Heart left ventricle (tissue), 16 donors: ENCODE measurements at regions not wholly inside any gene's neighbourhood (a gene's known extent, or its start where the extent isn't known, plus 50 kb on each side); places are given as distances from the start of the nearest gene placed in this dataset.

Experiments used
- ATAC-seq, 4 donors: fragments of 200-7000 bp; cut with Tn5 transposase; one replicate each; pipeline ENCODE4 v1.9.1; 2020 to 2022; ENCODE audit warnings: moderate library complexity in 4 of 4, mild to moderate bottlenecking in 3 of 4, moderate number of reproducible peaks in 1 of 4
- DNase-seq, 5 donors: peaks; one replicate each; pipeline ENCODE4 v3.0.0-alpha.2; 2020
- H3K27ac ChIP-seq, 12 donors: fragments of 200-600 bp; sonication (generic) in 4 of 12; one replicate each; pipeline versions ENCODE4 v1.5.0 to v1.8.0; 2016 to 2022; ENCODE audit warnings: mild to moderate bottlenecking in 2 of 12
- H3K27me3 ChIP-seq, 9 donors: fragments of 200-600 bp; sonication (generic) in 2 of 9; one replicate each; pipeline versions ENCODE4 v1.5.1 to v1.8.0; 2016 to 2022; ENCODE audit warnings: mild to moderate bottlenecking in 3 of 9
- H3K36me3 ChIP-seq, 9 donors: fragments of 200-600 bp; sonication (generic) in 2 of 9; one replicate each; pipeline versions ENCODE4 v1.5.0 to v1.8.0; 2018 to 2022; ENCODE audit warnings: mild to moderate bottlenecking in 2 of 9
- H3K4me1 ChIP-seq, 12 donors: fragments of 200-600 bp; sonication (generic) in 4 of 12; one replicate each; pipeline versions ENCODE4 v1.5.0 to v1.8.0; 2016 to 2022; ENCODE audit warnings: mild to moderate bottlenecking in 3 of 12
- H3K4me3 ChIP-seq, 12 donors: fragments of 200-600 bp; sonication (generic) in 4 of 12; one replicate each; pipeline versions ENCODE4 v1.5.0 to v1.8.0; 2017 to 2022; ENCODE audit warnings: mild to moderate bottlenecking in 9 of 12, moderate library complexity in 4 of 12
- H3K9me3 ChIP-seq, 12 donors: fragments of 200-600 bp; sonication (generic) in 4 of 12; one replicate each; pipeline versions ENCODE4 v1.5.0 to v1.8.0; 2016 to 2022; ENCODE audit warnings: mild to moderate bottlenecking in 1 of 12
- POLR2A ChIP-seq, 2 donors: fragments of 450-650 bp; IDR thresholded peaks; one replicate each; pipeline ENCODE4 v1.6.1; 2017; ENCODE audit warnings: antibody characterized with exemption in 2 of 2, mild to moderate bottlenecking in 2 of 2, moderate library complexity in 2 of 2
- WGBS, 4 donors: extraction: QIAGEN DNeasy Blood & Tissue Kit in 2 of 4; methylation state at CpG; one replicate each; pipeline versions ENCODE4 v1.1.5 to v1.1.7; 2013 to 2018; 5-methylcytosine and 5-hydroxymethylcytosine counted together
- intact Hi-C, 10 donors: fragments of 100-400 bp; cut with DNase I; formaldehyde crosslinking; loops; one replicate each; pipeline versions ENCODE4 v1.11.1 to v1.14.2; 2022
- TF ChIP-seq, protein P1 (sequence below), 12 donors: fragments of 200-600 bp; sonication (generic) in 4 of 12; IDR thresholded peaks; one replicate each; pipeline versions ENCODE4 v1.5.0 to v1.8.0; 2018 to 2022; ENCODE audit warnings: antibody characterized with exemption in 12 of 12, mild to moderate bottlenecking in 5 of 12
- donor health status: ischemic (EF 13 %, LVEDD 7.1; RV severe dilation, severe dysfunction).
- donor health status: healthy with polysubstance abuse.
- donor health status: DM: no; HTN: yes; CAD: no.
- donor health status: DM: no; HTN: no; CAD: no.
- donor health status: ischemic (EF 25% LVEDD 6.9; RV normal size, moderate dysfunction).
- donor health status: ischemic (EF 25% LVEDD 5.7; RV mildly dilated, moderate dysfunction).
- donor health status: healthy.
- donor health status: DM: yes; HTN: yes; CAD: no.
- donor health status: ischemic (EF 35%, LVEDD 5.7; RV mildly dilated, moderate dysfunction).
- donor health status: nonischemic (EF 11% LVEDD 7.7; RV severe dilation, severe dysfunction).
- donor health status: DM: yes; HTN: yes; CAD: no.
- donor health status: PGD.
- donor health status: ischemic (EF 29% LVEDD 5.4; RV normal size, mild dysfunction).
- donor health status: nonischemic (EF 23%, LVEDD 6.1; RV moderate dilation, normal function).

DNA sequence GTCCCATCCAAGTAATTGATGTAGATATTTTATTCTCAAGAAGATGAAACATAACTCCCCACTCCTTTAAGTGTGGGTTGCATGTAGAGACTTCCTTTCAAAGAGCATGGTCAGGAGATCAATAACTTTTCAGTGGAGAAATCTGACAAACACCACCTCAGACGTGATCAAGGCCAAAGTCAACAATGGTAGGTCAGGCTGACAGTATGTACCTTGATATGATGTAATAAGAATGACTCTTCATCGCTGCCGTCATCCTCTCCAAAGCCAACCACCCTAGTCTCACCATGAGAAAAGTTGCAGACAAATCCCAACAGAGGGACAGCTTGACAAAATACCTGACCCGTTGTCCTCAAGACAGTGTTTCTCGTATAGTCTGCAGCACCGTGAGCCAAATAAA, 67.3 kb upstream of the DHRSX start:
- intact Hi-C loops, result no loop called here

DNA sequence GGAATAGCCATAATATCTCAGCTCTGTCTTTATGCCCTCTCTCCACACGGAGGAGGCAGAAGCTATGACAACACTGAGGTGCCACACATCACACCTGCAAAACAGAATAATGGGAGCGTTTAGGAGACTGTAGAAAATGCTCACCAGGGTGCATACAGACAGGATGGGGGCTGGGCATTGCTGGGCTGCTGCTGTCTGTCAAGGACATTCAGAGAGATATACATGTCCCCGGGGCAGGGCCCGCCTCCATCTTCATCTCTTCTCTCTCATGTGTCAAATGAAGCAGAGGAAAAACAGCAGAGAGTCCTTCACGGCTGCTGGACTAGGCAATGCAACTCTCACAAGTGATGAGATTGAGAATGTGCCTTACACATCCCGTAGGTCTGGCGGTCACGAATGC, 65.3 kb upstream of the DHRSX start:
- Histone ChIP-seq H3K36me3 (no peaks in the 10 kb centered on the region), H3K4me1 (no peaks in the 10 kb centered on the region), H3K27me3 (peaks cover 0 to 3% (median 0%) of the 10 kb centered on the region in 9 donors), H3K4me3 (no peak overlapping the region), H3K9me3 (peaks cover 0 to 7% (median 0%) of the 10 kb centered on the region in 12 donors), H3K27ac (no peak overlapping the region)
- 60 to 71% (median 67%) methylated on average over 8 of the region's 8 CpGs for WGBS, 4 donors
- TF ChIP-seq, protein P1, sequence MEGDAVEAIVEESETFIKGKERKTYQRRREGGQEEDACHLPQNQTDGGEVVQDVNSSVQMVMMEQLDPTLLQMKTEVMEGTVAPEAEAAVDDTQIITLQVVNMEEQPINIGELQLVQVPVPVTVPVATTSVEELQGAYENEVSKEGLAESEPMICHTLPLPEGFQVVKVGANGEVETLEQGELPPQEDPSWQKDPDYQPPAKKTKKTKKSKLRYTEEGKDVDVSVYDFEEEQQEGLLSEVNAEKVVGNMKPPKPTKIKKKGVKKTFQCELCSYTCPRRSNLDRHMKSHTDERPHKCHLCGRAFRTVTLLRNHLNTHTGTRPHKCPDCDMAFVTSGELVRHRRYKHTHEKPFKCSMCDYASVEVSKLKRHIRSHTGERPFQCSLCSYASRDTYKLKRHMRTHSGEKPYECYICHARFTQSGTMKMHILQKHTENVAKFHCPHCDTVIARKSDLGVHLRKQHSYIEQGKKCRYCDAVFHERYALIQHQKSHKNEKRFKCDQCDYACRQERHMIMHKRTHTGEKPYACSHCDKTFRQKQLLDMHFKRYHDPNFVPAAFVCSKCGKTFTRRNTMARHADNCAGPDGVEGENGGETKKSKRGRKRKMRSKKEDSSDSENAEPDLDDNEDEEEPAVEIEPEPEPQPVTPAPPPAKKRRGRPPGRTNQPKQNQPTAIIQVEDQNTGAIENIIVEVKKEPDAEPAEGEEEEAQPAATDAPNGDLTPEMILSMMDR (IDR thresholded peaks at IDR 0.05), result no peak
- TF ChIP-seq POLR2A (IDR thresholded peaks at IDR 0.05), result no peak
- DNase-seq (no peak), ATAC-seq (no peak)
- intact Hi-C loops, result no loop called here

More for the DNA sequence above, 67.3 kb upstream of the DHRSX start:
- TF ChIP-seq, protein P1 (IDR thresholded peaks at IDR 0.05), result no peak
- TF ChIP-seq POLR2A (IDR thresholded peaks at IDR 0.05), result no peak
- WGBS, 4 donors, result 88 to 92% (median 90%) methylated on average over 6 of the region's 6 CpGs
- ATAC-seq (no peak), DNase-seq (no peak)
- no peaks in the 10 kb centered on the region for H3K4me1 ChIP-seq
- H3K36me3 ChIP-seq, result no peaks in the 10 kb centered on the region
- H3K27ac ChIP-seq, result no peak overlapping the region
- peaks cover 0 to 3% (median 0%) of the 10 kb centered on the region in 9 donors for H3K27me3 ChIP-seq
- no peak overlapping the region for H3K4me3 ChIP-seq
- peaks cover 0 to 7% (median 0%) of the 10 kb centered on the region in 12 donors for H3K9me3 ChIP-seq

DNA sequence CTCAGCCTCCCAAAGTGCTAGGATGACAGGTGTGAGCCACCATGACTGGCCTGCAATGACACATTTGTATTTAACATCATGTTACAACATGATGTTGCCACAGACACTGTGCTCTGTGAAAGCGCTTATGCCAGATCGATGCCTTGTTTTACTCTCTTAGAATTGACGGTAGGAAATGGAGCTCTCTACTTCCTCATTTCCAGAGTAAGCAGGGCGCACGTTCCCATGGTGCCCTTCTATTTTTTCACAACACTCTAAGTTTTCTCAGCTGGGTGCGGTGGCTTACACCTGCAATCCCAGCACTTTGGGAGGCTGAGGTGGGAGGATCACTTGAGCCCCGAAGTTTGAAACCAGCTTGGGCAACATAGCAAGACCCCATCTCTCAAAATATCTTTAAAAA, 60.7 kb upstream of the DHRSX start:
- intact Hi-C loops, result no loop called here
- WGBS, 4 donors, result 84 to 89% (median 87%) methylated on average over 7 of the region's 7 CpGs
- H3K9me3 ChIP-seq, result no peaks in the 10 kb centered on the region
- peaks cover 0 to 14% (median 0%) of the 10 kb centered on the region in 9 donors for H3K27me3 ChIP-seq
- no peaks in the 10 kb centered on the region for H3K36me3 ChIP-seq
- H3K4me3 ChIP-seq, result no peak overlapping the region
- TF ChIP-seq, protein P1 (IDR thresholded peaks at IDR 0.05), result no peak
- TF ChIP-seq POLR2A (IDR thresholded peaks at IDR 0.05), result no peak
- H3K27ac ChIP-seq, result no peak overlapping the region
- DNase-seq (no peak), ATAC-seq (no peak)
- H3K4me1 ChIP-seq, result no peaks in the 10 kb centered on the region

DNA sequence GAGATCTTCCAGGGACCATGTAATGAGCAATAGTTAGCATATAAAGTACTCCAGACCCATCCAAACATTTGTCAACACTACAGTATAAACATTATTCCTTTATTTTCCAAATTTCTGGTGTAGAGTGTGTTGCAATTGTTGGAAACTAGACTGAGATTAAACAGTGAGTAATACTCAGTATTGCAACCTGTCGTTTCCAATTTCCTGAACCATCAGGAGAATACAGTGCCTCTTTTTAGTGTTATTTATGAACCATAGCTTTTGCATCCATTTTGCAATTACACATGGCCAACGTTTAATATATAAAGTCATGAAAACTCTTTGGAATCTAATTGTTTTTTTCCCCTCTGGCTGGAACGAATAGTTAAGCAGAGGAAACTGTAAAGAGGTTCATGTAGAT, 58.3 kb upstream of the DHRSX start:
- WGBS, 4 donors, result 68 to 75% (median 70%) methylated on average over 3 of the region's 3 CpGs
- Histone ChIP-seq H3K4me3 (no peak overlapping the region), H3K27ac (no peak overlapping the region), H3K9me3 (no peaks in the 10 kb centered on the region), H3K36me3 (no peaks in the 10 kb centered on the region), H3K4me1 (no peaks in the 10 kb centered on the region), H3K27me3 (peaks cover 0 to 21% (median 0%) of the 10 kb centered on the region in 9 donors)
- ATAC-seq (no peak), DNase-seq (no peak)
- intact Hi-C loops, result no loop called here
- TF ChIP-seq POLR2A (IDR thresholded peaks at IDR 0.05), result no peak
- TF ChIP-seq, protein P1 (IDR thresholded peaks at IDR 0.05), result no peak
